Tibial nerve (tissue), 3 donors: ENCODE measurements at regions not wholly inside any gene's neighbourhood (a gene's known extent, or its start where the extent isn't known, plus 50 kb on each side); places are given as distances from the start of the nearest gene placed in this dataset.

ENCODE experiments used
- POLR2A ChIP-seq, 2 donors: fragments of 450-650 bp; IDR thresholded peaks; one replicate each; pipeline ENCODE4 v1.6.1; 2017; ENCODE audit warnings: antibody characterized with exemption in 2 of 2, mild to moderate bottlenecking in 2 of 2, moderate library complexity in 2 of 2
- TF ChIP-seq, protein P1 (sequence below), 5 experiments: fragments of 200-600 bp in 3 of 5; fragments of 450-650 bp in 2 of 5; sonication (generic) in 3 of 5; IDR thresholded peaks; one replicate each; pipeline ENCODE4 v1.5.1; 2016 to 2019; ENCODE audit warnings: antibody characterized with exemption in 5 of 5, mild to moderate bottlenecking in 3 of 5, moderate library complexity in 2 of 5

DNA sequence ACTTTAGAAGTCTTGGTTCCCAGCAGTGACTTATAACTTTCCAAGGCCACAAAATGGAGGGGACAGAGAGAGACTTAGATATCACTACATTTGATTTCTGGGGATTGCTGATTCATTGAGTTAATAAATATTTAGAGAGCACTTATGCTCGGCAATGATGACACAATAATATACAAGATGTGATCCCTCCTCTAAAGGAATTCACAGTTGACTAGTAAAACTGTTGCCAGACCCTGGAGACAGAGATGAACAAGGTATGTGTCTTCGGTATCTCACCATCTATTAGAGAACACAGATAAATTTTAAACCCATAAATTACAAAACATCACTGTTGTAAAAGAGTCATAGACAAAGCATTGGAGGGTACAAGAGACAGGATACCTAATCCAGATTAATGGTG is 437.5 kb downstream of the FOXO1 start:
- no peak for TF ChIP-seq POLR2A (IDR thresholded peaks at IDR 0.05)
- TF ChIP-seq, protein P1, sequence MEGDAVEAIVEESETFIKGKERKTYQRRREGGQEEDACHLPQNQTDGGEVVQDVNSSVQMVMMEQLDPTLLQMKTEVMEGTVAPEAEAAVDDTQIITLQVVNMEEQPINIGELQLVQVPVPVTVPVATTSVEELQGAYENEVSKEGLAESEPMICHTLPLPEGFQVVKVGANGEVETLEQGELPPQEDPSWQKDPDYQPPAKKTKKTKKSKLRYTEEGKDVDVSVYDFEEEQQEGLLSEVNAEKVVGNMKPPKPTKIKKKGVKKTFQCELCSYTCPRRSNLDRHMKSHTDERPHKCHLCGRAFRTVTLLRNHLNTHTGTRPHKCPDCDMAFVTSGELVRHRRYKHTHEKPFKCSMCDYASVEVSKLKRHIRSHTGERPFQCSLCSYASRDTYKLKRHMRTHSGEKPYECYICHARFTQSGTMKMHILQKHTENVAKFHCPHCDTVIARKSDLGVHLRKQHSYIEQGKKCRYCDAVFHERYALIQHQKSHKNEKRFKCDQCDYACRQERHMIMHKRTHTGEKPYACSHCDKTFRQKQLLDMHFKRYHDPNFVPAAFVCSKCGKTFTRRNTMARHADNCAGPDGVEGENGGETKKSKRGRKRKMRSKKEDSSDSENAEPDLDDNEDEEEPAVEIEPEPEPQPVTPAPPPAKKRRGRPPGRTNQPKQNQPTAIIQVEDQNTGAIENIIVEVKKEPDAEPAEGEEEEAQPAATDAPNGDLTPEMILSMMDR (IDR thresholded peaks at IDR 0.05): no peak
